Right lobe of liver (tissue), 4 donors: ENCODE measurements at regions not wholly inside any gene's neighbourhood (a gene's known extent, or its start where the extent isn't known, plus 50 kb on each side); places are given as distances from the start of the nearest gene placed in this dataset.

ENCODE experiments used
- POLR2A ChIP-seq: fragments of 450-650 bp; IDR thresholded peaks from one replicate; pipeline ENCODE4 v1.6.1; 2017; ENCODE audit warnings: antibody characterized with exemption, mild to moderate bottlenecking
- TF ChIP-seq, protein P1 (sequence below), 4 donors: fragments of 200-600 bp in 3 of 4; fragments of 450-650 bp in 1 of 4; IDR thresholded peaks; one replicate each; pipeline versions ENCODE4 v1.5.1 to v1.8.0; 2016 to 2022; ENCODE audit warnings: antibody characterized with exemption in 4 of 4, mild to moderate bottlenecking in 2 of 4
- donor health status: DM: no; HTN: no; CAD: no.
- donor health status: DM: no; HTN: no; CAD: no.
- donor health status: DM: no; HTN: yes; CAD: no.

DNA sequence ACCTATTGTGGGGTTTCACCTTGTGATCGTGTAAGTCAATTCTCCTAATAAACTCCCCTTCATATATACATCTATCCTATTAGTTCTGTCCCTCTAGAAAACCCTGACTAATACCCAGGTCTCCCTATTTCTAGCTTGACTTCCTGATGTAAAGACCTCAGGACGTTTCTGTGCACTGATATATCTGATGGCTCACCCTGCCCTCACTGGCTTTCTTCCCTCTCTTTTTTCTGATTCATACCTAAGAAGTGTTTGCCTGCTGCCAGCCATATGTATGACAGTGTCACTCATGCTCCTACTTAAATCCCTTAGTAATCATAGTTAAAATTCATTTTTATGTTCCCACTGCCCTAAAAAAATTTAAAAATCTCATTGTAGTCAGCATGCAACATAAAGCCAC lies 124.8 kb upstream of the CCNG1 start:
- TF ChIP-seq, protein P1, sequence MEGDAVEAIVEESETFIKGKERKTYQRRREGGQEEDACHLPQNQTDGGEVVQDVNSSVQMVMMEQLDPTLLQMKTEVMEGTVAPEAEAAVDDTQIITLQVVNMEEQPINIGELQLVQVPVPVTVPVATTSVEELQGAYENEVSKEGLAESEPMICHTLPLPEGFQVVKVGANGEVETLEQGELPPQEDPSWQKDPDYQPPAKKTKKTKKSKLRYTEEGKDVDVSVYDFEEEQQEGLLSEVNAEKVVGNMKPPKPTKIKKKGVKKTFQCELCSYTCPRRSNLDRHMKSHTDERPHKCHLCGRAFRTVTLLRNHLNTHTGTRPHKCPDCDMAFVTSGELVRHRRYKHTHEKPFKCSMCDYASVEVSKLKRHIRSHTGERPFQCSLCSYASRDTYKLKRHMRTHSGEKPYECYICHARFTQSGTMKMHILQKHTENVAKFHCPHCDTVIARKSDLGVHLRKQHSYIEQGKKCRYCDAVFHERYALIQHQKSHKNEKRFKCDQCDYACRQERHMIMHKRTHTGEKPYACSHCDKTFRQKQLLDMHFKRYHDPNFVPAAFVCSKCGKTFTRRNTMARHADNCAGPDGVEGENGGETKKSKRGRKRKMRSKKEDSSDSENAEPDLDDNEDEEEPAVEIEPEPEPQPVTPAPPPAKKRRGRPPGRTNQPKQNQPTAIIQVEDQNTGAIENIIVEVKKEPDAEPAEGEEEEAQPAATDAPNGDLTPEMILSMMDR (IDR thresholded peaks at IDR 0.05): no peak
- no peak for TF ChIP-seq POLR2A
